AG09309 (cell line): ENCODE measurements at regions not wholly inside any gene's neighbourhood (a gene's known extent, or its start where the extent isn't known, plus 50 kb on each side); places are given as distances from the start of the nearest gene placed in this dataset.

Experiments
- DNase-seq: peaks from one replicate; pipeline ENCODE4 v3.0.0-alpha.2; 2010; ENCODE audit warnings: low read depth
- H3K4me3 ChIP-seq: 2 replicates; pipeline ENCODE4 v1.5.1; 2011; ENCODE audit warnings: mild to moderate bottlenecking, low read depth, low read length, moderate library complexity; ENCODE audit not compliant: control insufficient read depth
- CTCF ChIP-seq: IDR thresholded peaks from 2 replicates; pipeline ENCODE4 v1.5.1; 2011; ENCODE audit warnings: mild to moderate bottlenecking, low read depth, low read length, inconsistent platforms; ENCODE audit not compliant: insufficient read depth, control insufficient read depth; ENCODE audit errors: missing control alignments

- no peak overlapping the region for H3K4me3 ChIP-seq
- TF ChIP-seq CTCF = no peak
- no peak for DNase-seq
These were observed 352.9 kb downstream of the CDH10 start for GRCh38 chr5:24291916-24292315.

GRCh38 chr5:24294333-24294732 lies 350.4 kb downstream of the CDH10 start:
- no peak for TF ChIP-seq CTCF
- H3K4me3 ChIP-seq = no peak overlapping the region
- DNase-seq = no peak

- H3K4me3 ChIP-seq = no peak overlapping the region
- no peak for TF ChIP-seq CTCF
- no peak for DNase-seq
These were observed 330.7 kb downstream of the CDH10 start for GRCh38 chr5:24314106-24314505.

GRCh38 chr5:24320643-24321042 lies 324.1 kb downstream of the CDH10 start:
- H3K4me3 ChIP-seq = no peak overlapping the region
- no peak for DNase-seq
- no peak for TF ChIP-seq CTCF

GRCh38 chr5:24325306-24325832 lies 319.4 kb downstream of the CDH10 start:
- H3K4me3 ChIP-seq = no peak overlapping the region
- DNase-seq = no peak
- TF ChIP-seq CTCF = no peak

GRCh38 chr5:24331531-24331930 lies 313.2 kb downstream of the CDH10 start:
- DNase-seq = no peak
- H3K4me3 ChIP-seq = no peak overlapping the region
- TF ChIP-seq CTCF = no peak

GRCh38 chr5:24347158-24347557 lies 297.6 kb downstream of the CDH10 start:
- TF ChIP-seq CTCF = no peak
- no peak overlapping the region for H3K4me3 ChIP-seq
- no peak for DNase-seq
